HG02610 (cell line): ENCODE measurements at regions not wholly inside any gene's neighbourhood (a gene's known extent, or its start where the extent isn't known, plus 50 kb on each side); places are given as distances from the start of the nearest gene placed in this dataset.

ENCODE experiments used
- ATAC-seq: cut with Tn5 transposase; IDR thresholded peaks from one replicate; pipeline ENCODE4 v1.9.1; 2021; ENCODE audit warnings: mild to moderate bottlenecking, moderate library complexity; ENCODE audit not compliant: unreplicated experiment

DNA sequence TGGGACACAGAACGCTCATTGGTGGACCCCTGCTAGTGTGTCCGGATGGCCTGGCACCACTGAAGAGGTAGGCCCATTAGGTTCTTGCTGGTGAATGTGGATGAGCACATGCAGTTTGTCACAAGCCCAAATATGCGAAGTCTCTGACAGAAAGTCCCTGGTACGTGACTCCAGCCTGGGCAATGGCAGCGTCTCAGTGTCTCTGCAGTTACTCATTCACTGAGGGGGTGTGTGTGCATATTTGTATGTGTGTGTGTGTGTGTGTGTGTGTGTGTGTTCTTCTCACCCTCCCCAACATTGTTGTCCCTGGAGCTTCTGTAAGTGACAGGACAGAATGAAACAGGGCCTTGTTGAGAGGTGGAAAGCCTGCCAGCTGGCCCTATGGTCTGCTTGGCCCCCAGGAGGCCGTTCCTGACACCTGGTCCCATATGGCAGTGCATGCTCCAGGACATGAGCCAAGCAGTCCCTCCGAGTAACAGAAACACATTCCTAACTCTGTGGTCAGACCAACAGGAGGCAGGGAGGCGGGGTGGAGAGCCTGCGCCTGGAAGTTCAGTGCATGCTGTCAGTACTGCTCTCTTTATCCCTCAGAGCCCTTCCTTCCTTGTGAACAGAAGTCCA lies 169.9 kb downstream of the SLC28A3 start:
- no peak for ATAC-seq

DNA sequence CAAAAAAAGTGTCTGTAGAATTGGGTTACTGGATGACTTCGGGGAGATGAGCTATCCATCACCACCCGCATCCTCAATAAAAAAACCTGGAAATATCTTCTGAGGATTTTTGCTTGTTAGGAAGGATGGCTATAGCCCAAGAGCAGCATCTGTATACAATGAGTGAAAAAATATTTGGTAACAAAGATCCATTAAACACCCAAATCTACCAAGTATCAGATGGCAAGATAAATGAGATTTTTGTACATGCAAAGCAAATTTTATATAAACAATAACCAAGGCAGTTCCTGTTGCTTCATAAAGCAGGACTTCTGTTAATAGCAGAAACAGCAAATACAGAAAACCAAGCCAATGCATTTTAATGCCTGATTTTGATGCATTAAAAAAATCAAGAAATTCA lies 166.6 kb downstream of the SLC28A3 start:
- ATAC-seq, result no peak

DNA sequence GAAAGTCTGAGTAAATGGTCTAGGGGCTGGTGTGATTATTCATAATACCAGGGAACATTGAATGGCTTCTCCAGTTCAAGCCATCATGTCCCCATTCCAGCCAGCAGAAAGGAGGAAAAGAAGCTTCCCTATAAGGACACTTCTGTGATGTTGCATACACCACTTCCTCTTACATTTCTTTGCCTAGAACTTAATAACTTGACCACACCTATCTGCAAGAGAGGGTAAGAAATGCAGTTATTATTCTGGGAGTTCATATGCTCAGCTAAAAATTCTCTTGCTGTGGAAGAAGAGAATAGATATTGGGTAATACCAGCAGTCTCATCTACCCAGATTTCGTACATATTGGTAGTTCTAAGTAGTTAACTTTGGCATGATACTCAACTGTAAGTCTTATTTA lies 166.1 kb downstream of the SLC28A3 start:
- no peak for ATAC-seq

DNA sequence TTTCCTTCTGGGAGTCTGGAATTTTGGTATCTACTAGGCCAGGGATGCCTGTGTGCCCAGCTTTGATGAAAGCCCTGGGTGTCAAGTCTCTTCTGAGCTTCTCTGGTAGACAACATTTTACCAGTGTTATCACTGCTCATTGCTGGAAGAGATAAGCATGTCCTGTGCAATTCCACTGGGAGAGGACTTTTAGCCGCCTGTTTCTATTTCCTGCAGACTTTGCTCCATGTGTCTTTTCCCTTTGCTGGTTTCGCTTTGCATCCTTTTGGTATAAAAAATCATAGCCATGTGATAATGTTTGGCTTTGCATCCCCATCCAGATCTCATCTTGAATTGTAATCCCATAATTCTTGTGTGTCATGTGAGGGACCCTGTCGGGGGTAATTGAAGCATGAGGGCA lies 163.2 kb downstream of the SLC28A3 start:
- no peak for ATAC-seq

GRCh38 chr9:84179531-84179930 lies 161.0 kb downstream of the SLC28A3 start:
- no peak for ATAC-seq

DNA sequence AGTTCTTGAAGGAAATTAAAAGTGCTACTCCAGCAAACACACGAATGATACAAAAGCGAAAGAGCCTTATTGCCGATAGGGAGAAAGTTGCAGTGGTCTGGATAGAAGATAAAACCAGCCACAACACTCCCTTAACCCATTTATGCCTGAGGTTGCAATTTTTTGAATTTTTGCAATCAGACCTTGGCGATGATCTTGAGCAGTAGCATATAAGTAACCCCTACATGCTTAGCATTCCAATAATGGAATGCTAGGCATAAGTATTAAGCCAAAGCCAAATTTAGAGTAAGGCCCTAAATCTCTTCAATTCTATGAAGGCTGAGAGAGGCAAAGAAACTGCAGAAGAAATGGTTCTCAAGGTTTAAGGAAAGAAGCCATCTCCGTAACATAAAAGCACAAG lies 153.5 kb downstream of the SLC28A3 start:
- ATAC-seq, result no peak

- ATAC-seq, result no peak
Observed at GRCh38 chr9:84189904-84190303, 150.7 kb downstream of the SLC28A3 start.

DNA sequence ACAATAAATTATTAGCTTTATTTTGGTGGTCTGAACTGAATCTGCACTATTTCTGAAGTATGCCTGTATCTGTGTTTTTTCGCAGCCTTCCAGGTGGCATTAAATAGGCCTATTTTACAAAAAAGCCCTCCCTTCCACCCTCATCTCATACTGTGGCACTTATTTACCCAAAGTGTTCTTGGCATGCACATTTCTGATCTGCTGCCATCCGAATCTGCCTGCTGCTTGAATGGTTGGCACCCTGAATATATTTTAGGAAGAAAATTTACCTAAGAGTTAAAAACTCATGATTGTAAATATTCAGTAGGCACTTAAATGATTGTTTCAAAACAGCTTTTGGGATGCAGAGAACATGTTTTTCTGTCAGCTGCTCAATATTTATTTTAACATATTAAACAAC lies 150.1 kb downstream of the SLC28A3 start:
- no peak for ATAC-seq

DNA sequence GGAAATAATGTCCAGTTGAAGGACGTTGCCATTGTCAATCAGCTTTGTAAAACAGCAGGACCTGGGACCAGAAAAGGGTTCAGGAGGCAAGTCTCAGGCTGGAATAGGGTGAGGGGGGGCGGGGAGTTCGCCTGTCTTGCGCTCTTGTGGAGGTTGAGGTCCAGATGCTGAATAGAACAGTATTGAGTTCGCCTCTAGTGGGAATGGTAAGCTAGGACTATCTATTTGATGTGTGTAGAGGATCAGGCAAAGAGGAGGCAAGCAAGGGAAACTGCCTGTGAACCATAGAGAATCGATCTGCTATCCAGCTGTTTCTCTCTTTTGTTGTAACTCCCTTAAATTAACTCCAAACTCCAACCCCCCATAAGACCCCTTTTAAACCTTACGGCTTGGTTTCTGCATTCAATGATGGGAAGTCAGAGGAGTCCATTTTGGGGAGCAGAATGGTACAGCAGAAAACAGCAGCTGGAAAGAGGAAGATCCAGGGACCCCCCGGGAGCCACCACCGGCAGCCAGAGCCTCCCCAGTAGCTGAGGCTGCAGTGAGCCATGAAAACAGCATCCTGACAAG lies 133.7 kb downstream of the SLC28A3 start:
- no peak for ATAC-seq

DNA sequence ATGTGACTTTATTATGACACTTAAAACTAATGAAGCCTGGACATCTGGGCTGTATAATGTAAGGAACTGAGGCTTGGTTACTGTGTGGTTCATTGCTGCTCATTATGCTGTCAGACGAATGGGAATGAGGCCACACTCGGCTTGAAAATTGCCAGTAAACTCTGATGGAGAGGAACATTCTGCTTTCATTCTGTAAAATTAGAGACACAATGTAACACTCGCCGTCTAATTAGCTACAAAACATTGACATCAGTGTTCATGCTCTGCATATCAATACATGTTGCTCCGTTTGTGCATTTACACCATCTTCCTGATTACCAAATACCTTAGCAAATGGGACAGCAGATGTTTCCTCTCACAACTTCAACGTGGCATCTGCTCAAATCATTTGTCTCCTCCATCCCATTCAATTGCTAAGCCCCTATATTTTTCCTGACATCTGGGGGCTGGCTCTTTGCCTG lies 133.0 kb downstream of the SLC28A3 start:
- no peak for ATAC-seq

DNA sequence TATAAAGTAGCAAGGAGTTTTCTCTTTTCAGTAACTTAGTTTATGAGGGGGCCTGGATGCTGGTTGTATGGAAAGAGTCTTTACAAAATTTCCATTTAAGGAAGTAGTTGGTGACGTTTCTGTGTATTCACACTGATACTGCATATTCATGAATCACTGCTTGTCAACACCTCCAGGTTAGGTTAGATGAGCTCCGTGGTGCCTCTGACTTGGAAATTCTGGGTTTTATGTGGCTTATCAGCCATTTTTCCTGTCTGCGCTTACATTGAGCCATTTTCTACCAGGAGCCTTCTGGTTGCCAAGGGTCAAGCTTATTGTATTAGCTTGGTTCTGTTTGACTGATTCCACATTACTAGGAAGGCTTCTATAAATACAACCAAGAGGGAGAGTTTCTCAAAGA lies 128.3 kb downstream of the SLC28A3 start:
- no peak for ATAC-seq

- no peak for ATAC-seq
Observed at GRCh38 chr9:84212982-84213381, 127.6 kb downstream of the SLC28A3 start.

DNA sequence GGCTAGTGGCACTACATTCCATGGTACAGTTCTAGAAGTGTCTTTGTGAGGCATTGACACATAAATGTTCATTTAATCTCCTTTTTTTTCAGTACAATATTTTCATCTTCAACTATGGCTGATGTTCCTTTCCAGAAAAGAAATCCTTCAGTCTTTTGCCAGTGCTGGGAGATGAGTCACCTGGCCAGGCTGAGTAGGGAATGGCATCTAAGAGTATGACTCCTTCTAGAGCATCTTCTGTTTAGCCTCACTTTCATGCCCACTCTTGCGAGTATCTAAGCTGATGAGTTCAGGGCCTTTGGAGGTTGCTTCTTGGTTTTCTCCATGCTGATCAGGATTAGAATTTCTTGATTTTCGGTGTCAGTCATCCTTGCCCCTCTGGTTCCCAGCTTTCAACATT lies 124.4 kb downstream of the SLC28A3 start:
- ATAC-seq, result no peak

DNA sequence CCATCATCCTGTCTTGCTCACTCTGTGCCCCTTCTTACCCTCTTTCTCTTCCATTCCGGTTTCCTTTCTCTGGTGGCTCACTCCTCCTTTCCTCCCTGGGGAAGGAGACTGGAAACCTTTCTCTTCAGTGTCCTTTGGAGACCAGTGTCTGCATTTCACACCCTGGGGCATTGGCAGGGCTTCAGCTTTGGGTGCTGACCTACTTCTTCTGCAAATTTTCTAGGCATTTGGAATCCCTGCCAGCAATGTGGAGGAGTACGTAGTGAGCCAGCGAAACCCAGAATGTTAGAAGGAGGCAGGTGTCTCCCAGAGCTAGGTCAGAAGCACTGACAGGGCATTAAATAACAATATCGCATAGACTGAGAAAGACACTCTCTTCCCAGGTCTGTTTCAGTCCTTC lies 122.2 kb downstream of the SLC28A3 start:
- ATAC-seq, result no peak

DNA sequence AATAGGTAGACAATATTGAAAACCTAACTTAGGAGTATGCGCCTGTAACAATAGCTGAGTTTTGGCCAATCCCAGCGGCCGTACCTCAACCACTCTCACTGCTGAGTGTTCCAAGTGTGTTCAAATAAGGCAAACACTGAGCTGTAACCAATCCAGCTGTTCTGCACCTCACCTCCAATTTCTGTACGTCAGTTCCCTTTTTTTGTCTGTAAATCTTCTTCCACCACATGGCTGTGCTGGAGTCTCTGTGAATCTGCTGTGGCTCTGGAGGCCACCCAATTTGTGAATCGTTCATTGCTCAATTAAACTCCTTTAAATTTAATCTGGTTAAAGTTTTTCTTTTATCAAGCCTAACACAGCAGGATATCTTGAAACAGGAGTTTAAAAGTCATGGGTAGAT lies 116.3 kb downstream of the SLC28A3 start:
- no peak for ATAC-seq
